Heart left ventricle (tissue), 13 donors: ENCODE measurements at regions not wholly inside any gene's neighbourhood (a gene's known extent, or its start where the extent isn't known, plus 50 kb on each side); places are given as distances from the start of the nearest gene placed in this dataset.

Source experiments
- POLR2A ChIP-seq, 2 donors: fragments of 450-650 bp; IDR thresholded peaks; one replicate each; pipeline ENCODE4 v1.6.1; 2017; ENCODE audit warnings: antibody characterized with exemption in 2 of 2, mild to moderate bottlenecking in 2 of 2, moderate library complexity in 2 of 2
- TF ChIP-seq, protein P1 (sequence below), 12 donors: fragments of 200-600 bp; sonication (generic) in 4 of 12; IDR thresholded peaks; one replicate each; pipeline versions ENCODE4 v1.5.0 to v1.8.0; 2018 to 2022; ENCODE audit warnings: antibody characterized with exemption in 12 of 12, mild to moderate bottlenecking in 5 of 12
- donor health status: ischemic (EF 13 %, LVEDD 7.1; RV severe dilation, severe dysfunction).
- donor health status: DM: no; HTN: yes; CAD: no.
- donor health status: DM: no; HTN: no; CAD: no.
- donor health status: ischemic (EF 25% LVEDD 6.9; RV normal size, moderate dysfunction).
- donor health status: ischemic (EF 25% LVEDD 5.7; RV mildly dilated, moderate dysfunction).
- donor health status: ischemic (EF 35%, LVEDD 5.7; RV mildly dilated, moderate dysfunction).
- donor health status: nonischemic (EF 11% LVEDD 7.7; RV severe dilation, severe dysfunction).
- donor health status: DM: yes; HTN: yes; CAD: no.
- donor health status: PGD.
- donor health status: ischemic (EF 29% LVEDD 5.4; RV normal size, mild dysfunction).
- donor health status: nonischemic (EF 23%, LVEDD 6.1; RV moderate dilation, normal function).

DNA sequence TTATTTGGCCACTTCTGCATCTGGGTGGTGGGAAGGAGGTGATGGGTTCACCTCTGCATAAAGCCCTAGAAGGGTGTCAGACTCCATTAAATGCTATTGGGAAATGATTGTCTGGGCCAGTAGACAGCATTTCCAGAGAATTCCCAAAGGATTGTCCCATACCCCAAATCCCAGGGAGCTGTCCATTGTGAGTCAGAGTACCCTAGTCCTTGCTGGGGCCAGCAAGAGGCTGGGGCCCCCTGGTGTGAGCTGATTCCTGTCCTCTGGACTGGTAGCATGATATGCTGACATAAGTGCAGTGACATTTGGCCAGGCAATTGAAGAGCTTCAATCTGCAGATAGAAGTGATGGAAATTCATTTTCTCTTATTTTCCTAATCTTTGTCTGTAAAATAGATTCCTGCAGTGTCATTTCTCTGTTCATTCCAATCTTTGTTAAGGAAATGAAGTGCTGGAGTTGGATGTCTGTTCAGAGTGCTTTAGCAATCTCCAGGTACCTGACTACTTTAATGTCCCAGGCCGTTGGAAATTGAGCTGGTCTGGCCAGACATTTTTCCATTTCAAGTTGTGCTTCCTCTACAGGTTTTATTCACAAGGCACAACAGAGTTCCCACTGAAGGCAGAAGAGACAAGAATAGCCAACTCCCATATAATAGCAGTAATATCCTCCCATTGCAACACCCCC is 91.2 kb downstream of the RPLP1 start:
- TF ChIP-seq, protein P1, sequence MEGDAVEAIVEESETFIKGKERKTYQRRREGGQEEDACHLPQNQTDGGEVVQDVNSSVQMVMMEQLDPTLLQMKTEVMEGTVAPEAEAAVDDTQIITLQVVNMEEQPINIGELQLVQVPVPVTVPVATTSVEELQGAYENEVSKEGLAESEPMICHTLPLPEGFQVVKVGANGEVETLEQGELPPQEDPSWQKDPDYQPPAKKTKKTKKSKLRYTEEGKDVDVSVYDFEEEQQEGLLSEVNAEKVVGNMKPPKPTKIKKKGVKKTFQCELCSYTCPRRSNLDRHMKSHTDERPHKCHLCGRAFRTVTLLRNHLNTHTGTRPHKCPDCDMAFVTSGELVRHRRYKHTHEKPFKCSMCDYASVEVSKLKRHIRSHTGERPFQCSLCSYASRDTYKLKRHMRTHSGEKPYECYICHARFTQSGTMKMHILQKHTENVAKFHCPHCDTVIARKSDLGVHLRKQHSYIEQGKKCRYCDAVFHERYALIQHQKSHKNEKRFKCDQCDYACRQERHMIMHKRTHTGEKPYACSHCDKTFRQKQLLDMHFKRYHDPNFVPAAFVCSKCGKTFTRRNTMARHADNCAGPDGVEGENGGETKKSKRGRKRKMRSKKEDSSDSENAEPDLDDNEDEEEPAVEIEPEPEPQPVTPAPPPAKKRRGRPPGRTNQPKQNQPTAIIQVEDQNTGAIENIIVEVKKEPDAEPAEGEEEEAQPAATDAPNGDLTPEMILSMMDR (IDR thresholded peaks at IDR 0.05): no peak
- no peak for TF ChIP-seq POLR2A (IDR thresholded peaks at IDR 0.05)
